GM18907 (cell line): ENCODE measurements at regions not wholly inside any gene's neighbourhood (a gene's known extent, or its start where the extent isn't known, plus 50 kb on each side); places are given as distances from the start of the nearest gene placed in this dataset.

Source experiments
- ATAC-seq: cut with Tn5 transposase; IDR thresholded peaks from one replicate; pipeline ENCODE4 v1.9.1; 2021; ENCODE audit warnings: mild to moderate bottlenecking, moderate library complexity; ENCODE audit not compliant: unreplicated experiment

GRCh38 chr2:18467749-18468360, 92.6 kb downstream of the RDH14 start:
- no peak for ATAC-seq

DNA sequence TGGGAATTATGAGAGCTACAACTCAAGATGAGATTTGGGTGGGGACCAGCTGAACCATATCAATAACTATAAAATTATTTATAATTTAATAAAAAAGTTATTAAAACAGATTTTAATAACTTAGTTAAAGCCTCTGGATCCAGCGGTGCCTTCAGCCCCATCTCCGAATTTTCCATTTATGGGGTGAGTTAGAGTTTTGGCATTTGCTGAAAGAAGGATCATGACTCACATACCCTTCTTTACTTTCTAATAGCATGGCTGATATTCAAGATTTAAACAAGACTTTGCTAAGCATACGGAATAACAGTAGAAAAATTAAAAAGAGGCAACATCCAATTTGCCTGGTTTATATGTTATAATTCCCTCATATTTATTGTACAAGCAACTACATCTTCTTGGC, 94.5 kb downstream of the RDH14 start:
- no peak for ATAC-seq

GRCh38 chr2:18464913-18465312, 95.5 kb downstream of the RDH14 start:
- ATAC-seq: no peak

GRCh38 chr2:18456026-18456425, 104.4 kb downstream of the RDH14 start:
- ATAC-seq: no peak

- ATAC-seq: no peak
These were observed 105.1 kb downstream of the RDH14 start for GRCh38 chr2:18455236-18455862.

GRCh38 chr2:18454692-18455235, 105.7 kb downstream of the RDH14 start:
- no peak for ATAC-seq

GRCh38 chr2:18446715-18447114, 113.7 kb downstream of the RDH14 start:
- ATAC-seq: no peak

DNA sequence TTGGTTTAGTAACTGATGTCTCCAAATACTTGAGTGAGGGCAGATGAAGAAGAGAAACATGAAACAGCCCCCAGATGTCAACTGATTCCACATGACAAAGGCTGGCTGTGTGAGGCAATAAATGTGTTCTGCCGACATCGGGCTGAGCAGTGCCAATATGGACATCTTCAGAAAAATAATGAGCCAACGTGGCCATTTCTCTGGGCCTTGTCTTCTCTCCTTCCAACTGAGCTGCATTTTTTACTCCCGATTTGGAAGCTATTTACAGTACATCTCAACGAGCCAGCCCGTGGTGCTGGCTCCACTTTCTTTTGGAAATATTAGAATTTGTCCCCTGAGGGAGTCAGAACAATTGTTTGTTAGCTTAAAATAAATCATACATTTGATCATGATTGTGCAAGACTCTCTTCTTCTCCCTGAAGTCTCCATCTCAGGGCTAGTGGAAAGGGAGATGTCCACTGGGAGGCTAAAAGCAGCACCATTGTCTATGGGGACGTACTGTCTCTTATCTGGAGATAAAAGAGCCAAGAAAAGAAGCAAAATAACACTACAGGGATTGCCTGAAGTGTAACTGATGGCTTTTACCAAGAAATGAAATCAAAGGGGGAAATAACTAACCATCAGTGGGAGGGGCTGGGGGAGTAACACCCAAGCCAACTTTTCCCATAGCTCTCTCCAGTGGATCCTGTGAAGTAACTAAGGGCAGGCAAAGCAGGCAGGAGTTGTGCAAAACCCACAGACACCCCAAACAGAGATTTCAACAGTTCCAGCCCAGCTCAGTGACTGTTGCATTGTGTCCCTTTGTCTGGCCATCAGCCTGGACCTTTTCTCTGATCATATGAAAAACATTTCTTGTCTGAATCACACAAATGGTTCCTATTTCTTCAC, 114.8 kb downstream of the RDH14 start:
- no peak for ATAC-seq

- no peak for ATAC-seq
These were observed 115.6 kb downstream of the RDH14 start for GRCh38 chr2:18444806-18445205.

GRCh38 chr2:18441583-18441982, 118.9 kb downstream of the RDH14 start:
- ATAC-seq: no peak

GRCh38 chr2:18440777-18441176, 119.7 kb downstream of the RDH14 start:
- no peak for ATAC-seq

DNA sequence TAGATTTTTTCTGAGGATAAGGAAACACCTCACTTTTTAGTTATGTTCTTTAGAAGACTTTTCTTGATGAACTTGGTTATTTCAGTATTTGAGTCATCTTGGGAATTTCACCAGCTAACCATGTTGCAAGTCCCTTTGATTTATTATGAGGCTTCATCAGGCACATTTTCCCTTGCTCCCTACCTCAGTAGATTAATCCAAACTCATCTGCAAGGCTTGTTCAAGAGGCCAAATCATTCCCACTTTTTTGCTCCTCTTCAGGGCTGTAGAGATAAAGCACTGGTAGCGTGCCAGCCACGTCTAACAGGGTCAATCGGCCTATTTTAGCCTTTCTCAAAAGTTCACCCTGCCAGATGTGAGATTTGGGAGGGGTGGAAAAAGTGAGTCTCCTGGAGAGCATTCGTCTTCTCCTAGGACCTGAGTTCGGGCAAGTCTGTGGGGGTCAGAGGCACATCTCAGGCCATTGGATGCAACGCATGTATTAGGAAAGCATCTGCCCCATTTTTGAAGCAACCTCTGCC, 120.3 kb downstream of the RDH14 start:
- ATAC-seq: no peak

GRCh38 chr2:18439716-18440115, 120.7 kb downstream of the RDH14 start:
- no peak for ATAC-seq

GRCh38 chr2:18437909-18438308, 122.5 kb downstream of the RDH14 start:
- no peak for ATAC-seq

GRCh38 chr2:18436503-18437005, 123.9 kb downstream of the RDH14 start:
- no peak for ATAC-seq

GRCh38 chr2:18435426-18436037, 124.9 kb downstream of the RDH14 start:
- no peak for ATAC-seq

- ATAC-seq: no peak
These were observed 126.6 kb downstream of the RDH14 start for GRCh38 chr2:18433872-18434271.

DNA sequence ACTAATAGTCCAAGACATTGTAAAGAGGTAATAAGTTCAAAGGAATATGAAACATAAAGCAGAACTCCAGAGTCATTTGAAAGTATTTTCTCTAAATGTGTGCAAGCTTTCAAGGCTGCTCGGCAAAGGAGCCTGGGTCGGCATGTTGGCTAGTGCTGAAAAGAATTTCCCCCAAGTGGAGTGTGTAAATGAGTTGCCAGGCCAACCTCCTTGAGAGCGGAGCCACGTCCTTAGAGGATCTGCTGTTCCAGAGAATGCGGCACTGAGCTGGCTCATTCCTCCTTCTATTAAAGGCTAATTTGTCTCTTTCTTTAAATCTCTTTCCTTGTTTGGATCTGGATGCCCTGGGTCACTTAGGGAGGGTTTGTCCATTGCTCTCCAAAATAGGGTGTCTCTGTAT, 127.5 kb downstream of the RDH14 start:
- ATAC-seq: no peak

DNA sequence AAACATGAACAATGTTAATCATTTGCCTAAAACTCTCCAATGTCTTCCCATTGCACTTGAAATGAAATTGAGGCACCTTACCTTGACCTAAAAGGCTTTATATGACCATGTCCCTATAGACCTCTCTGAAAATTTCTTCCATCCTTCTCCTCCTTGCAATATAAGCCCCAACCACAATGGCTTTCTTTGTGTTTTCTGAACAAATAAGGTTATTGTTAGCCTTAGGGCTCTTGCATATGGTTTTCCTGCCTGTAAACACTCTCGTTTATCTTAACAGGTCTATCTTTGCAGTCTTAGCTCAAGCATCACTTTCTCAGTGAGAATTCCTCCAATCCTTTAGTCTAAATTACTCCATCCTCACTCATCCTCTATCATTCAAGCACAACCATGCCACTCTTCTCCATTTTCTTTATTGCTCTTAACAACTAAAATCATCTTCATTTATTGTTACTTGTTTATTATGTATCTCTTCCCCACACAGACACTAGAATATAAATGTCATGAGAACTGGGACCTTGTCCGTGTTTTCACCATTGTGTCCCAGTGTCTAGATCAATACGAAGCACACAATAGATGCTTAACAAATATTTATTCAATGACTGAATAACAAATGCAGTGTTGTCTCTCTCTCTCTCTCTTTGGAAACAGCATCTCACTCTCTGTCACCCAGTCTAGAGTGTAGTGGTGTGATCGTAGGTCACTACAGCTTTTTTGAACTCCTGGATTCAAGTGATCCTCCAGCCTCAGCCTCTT, 129.3 kb downstream of the RDH14 start:
- ATAC-seq: no peak

DNA sequence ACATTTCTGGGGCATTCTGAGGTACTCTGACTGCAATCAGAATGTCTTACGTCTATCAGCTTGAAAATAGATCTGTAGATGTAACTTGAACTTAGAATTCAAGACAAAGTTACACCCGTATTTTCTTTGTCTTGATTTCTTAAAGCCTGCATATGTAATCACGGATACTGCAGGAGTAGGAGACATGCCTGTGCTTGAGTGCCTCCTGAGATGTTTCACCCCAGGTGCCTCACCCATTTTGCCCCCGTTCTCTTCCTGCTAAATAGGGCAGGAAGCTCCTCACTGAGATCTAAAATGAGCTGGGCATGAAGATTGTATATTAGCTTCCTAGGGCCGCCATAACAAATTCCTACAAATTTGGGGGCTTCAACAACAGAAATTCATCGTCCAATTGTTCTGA, 131.9 kb downstream of the RDH14 start:
- ATAC-seq: no peak
